Lung (tissue), 11 donors: ENCODE measurements at regions not wholly inside any gene's neighbourhood (a gene's known extent, or its start where the extent isn't known, plus 50 kb on each side); places are given as distances from the start of the nearest gene placed in this dataset.
A peak's percentile ranks its signal among the peaks of the same experiment; 100 is the strongest.

Source experiments
- ATAC-seq: fragments of 200-7000 bp; cut with Tn5 transposase; one replicate; pipeline ENCODE4 v1.9.1; 2020; ENCODE audit warnings: moderate number of reproducible peaks; ENCODE audit not compliant: insufficient read depth, low FRiP score
- DNase-seq, 3 donors: peaks; one replicate each; pipeline ENCODE4 v3.0.0-alpha.2; 2013 to 2017
- H3K27ac ChIP-seq, 2 donors: one replicate each; pipeline ENCODE4 v1.5.1; 2013; ENCODE audit warnings: mild to moderate bottlenecking in 2 of 2, moderate library complexity in 2 of 2, control low read depth in 1 of 2, inconsistent platforms in 1 of 2, low read depth in 1 of 2, low read length in 1 of 2
- H3K27me3 ChIP-seq, 3 donors: one replicate each; pipeline ENCODE4 v1.5.1; 2013; ENCODE audit warnings: low read length in 2 of 3; ENCODE audit not compliant: control insufficient read depth in 3 of 3, insufficient read depth in 3 of 3
- H3K36me3 ChIP-seq, 4 donors: one replicate each; pipeline ENCODE4 v1.5.1; 2013; ENCODE audit warnings: low read length in 4 of 4, mild to moderate bottlenecking in 1 of 4, moderate library complexity in 1 of 4; ENCODE audit not compliant: control insufficient read depth in 4 of 4, insufficient read depth in 4 of 4
- H3K4me1 ChIP-seq, 5 donors: one replicate each; pipeline ENCODE4 v1.5.1; 2013; ENCODE audit warnings: low read length in 5 of 5, mild to moderate bottlenecking in 2 of 5, moderate library complexity in 1 of 5; ENCODE audit not compliant: control insufficient read depth in 5 of 5, insufficient read depth in 5 of 5
- H3K4me3 ChIP-seq: one replicate; pipeline ENCODE4 v1.5.1; 2013; ENCODE audit warnings: mild to moderate bottlenecking, control low read depth, moderate library complexity
- H3K9ac ChIP-seq, 2 donors: one replicate each; pipeline ENCODE4 v1.5.1; 2013; ENCODE audit warnings: low read length in 2 of 2, control low read depth in 1 of 2; ENCODE audit not compliant: insufficient read depth in 1 of 2
- H3K9me3 ChIP-seq, 4 donors: one replicate each; pipeline ENCODE4 v1.5.1; 2013; ENCODE audit warnings: low read length in 3 of 4, mild to moderate bottlenecking in 1 of 4, moderate library complexity in 1 of 4; ENCODE audit not compliant: control insufficient read depth in 4 of 4, insufficient read depth in 3 of 4
- WGBS, 2 donors: extraction: QIAGEN DNeasy Blood & Tissue Kit; methylation state at CpG; one replicate each; pipeline ENCODE4 v1.1.7; 2013; 5-methylcytosine and 5-hydroxymethylcytosine counted together
- TF ChIP-seq, protein P1 (sequence below): IDR thresholded peaks from 2 replicates; pipeline ENCODE4 v1.5.1; 2012; ENCODE audit warnings: mild to moderate bottlenecking; ENCODE audit errors: control extremely low read depth, extremely low read depth
- donor health status: control.
- donor health status: control.
- donor health status: Bipolar disorder and iron deficiency.
- donor health status: healthy.
- donor health status: DM: yes; HTN: yes; CAD: no.

DNA sequence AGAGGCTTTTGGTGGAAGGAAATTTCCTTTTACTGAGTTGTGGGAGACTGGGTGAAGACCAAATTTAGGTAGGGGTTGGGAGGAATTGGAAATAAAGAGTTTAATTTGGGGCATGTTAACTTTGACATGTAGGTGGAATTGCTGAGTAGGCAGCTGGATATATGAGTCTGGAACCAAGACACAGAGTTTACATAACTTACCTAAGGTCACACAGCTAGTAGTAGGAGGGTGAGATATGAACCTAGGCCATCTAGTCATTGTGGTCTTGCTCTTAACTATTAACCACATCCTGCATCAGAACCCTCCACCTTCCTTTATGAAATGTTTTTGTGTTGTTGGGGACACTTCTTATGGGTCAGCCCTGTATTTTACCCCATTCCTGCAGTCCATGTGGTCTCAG is 113.1 kb downstream of the ICOS start:
- H3K36me3 ChIP-seq, result no peaks in the 10 kb centered on the region
- ATAC-seq (no peak), DNase-seq (no peak)
- H3K9ac ChIP-seq, result no peak overlapping the region
- H3K4me3 ChIP-seq, result no peak overlapping the region
- no peaks in the 10 kb centered on the region for H3K9me3 ChIP-seq
- no peak overlapping the region for H3K27ac ChIP-seq
- peaks cover 0 to 6% (median 0%) of the 10 kb centered on the region in 5 donors for H3K4me1 ChIP-seq
- TF ChIP-seq, protein P1, sequence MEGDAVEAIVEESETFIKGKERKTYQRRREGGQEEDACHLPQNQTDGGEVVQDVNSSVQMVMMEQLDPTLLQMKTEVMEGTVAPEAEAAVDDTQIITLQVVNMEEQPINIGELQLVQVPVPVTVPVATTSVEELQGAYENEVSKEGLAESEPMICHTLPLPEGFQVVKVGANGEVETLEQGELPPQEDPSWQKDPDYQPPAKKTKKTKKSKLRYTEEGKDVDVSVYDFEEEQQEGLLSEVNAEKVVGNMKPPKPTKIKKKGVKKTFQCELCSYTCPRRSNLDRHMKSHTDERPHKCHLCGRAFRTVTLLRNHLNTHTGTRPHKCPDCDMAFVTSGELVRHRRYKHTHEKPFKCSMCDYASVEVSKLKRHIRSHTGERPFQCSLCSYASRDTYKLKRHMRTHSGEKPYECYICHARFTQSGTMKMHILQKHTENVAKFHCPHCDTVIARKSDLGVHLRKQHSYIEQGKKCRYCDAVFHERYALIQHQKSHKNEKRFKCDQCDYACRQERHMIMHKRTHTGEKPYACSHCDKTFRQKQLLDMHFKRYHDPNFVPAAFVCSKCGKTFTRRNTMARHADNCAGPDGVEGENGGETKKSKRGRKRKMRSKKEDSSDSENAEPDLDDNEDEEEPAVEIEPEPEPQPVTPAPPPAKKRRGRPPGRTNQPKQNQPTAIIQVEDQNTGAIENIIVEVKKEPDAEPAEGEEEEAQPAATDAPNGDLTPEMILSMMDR, result no peak
- no peaks in the 10 kb centered on the region for H3K27me3 ChIP-seq

DNA sequence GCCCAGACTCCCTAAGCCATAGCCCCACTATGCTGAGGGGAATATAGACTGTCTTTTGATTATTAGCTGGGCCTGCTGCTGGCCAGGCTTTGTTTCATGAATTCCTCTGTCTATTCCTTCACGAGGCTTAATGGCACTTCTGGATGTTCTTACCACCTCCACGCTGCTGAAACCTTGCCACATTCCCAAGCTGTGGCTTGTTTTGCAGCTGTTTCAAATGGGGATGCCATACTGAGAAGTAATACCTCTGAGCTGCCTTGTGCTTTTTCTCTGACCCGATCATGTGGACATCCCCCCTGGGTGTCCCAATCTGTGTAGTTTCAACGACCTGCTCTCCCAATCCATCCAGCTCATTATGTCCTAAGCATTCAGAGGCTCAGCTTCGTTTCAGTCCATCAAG is 114.1 kb downstream of the ICOS start:
- no peaks in the 10 kb centered on the region for H3K9me3 ChIP-seq
- H3K4me1 ChIP-seq, result peaks cover 0 to 6% (median 0%) of the 10 kb centered on the region in 5 donors
- TF ChIP-seq, protein P1, result no peak
- ATAC-seq (no peak), DNase-seq (no peak)
- no peaks in the 10 kb centered on the region for H3K36me3 ChIP-seq
- H3K27me3 ChIP-seq, result no peaks in the 10 kb centered on the region
- no peak overlapping the region for H3K4me3 ChIP-seq
- H3K9ac ChIP-seq, result no peak overlapping the region
- H3K27ac ChIP-seq, result no peak overlapping the region
- WGBS, 2 donors, result 73 to 75% methylated on average over 5 of the region's 5 CpGs

DNA sequence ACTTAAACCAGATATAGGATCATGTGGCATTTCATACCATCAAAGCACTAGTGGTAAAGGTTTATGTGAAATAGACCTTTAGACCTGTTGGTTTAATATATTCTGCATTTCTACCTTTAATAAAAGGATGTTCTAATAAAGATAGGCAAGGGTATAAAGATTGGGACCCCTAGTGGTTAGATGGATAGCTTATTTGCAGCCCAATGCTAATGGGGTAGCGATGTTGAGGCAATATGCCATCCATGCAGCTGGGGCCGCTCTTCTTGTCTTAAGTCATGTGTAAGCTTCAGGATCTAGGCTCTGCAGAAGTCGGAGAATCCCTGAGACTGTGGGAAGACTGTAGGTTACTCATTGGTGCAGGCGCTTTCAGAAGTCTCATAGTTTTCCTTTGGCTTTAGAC is 114.9 kb downstream of the ICOS start:
- WGBS, 2 donors, result 93 to 95% methylated on average over 4 of the region's 4 CpGs
- H3K27me3 ChIP-seq, result no peaks in the 10 kb centered on the region
- H3K4me1 ChIP-seq, result peaks cover 0 to 6% (median 0%) of the 10 kb centered on the region in 5 donors

More for the DNA sequence above, 114.9 kb downstream of the ICOS start:
- Histone ChIP-seq H3K27ac (no peak overlapping the region), H3K4me3 (no peak overlapping the region), H3K9me3 (no peaks in the 10 kb centered on the region), H3K9ac (no peak overlapping the region), H3K36me3 (no peaks in the 10 kb centered on the region)
- ATAC-seq (no peak), DNase-seq (peak in 1 of 3 donors; percentile 9)
- TF ChIP-seq, protein P1, result no peak
